ENCODE measurements at regions not wholly inside any gene's neighbourhood (a gene's known extent, or its start where the extent isn't known, plus 50 kb on each side); places are given as distances from the start of the nearest gene placed in this dataset.

GRCh38 chr13:50124536-50125303 is 109.5 kb downstream of the KCNRG start (continued):
- no peak; the same call in none of the 2 replicates for TF ChIP-seq PATZ1 (tag by site-specific recombination; IDR thresholded peaks at IDR 0.05)
- peak; percentile 40; the same call in 1 of the 2 replicates for TF ChIP-seq ZNF2 (tag by site-specific recombination; IDR thresholded peaks at IDR 0.05)
- TF ChIP-seq BCL11B (tag by site-specific recombination; IDR thresholded peaks at IDR 0.05; ENCODE audit: low read depth): peak; percentile 52; the same call in 1 of the 2 replicates
- TF ChIP-seq ZNF398 (tag by site-specific recombination; IDR thresholded peaks at IDR 0.05): peak; percentile 70
- TF ChIP-seq HOXC10 (CRISPR knock-in tag; IDR thresholded peaks at IDR 0.05): no peak
- TF ChIP-seq FEZF1 (tag by site-specific recombination; IDR thresholded peaks at IDR 0.05): no peak
- no peak for TF ChIP-seq KLF7 (tag by site-specific recombination; IDR thresholded peaks at IDR 0.05; ENCODE audit: borderline replicate concordance)
- TF ChIP-seq ZBTB26 (tag by site-specific recombination; optimal IDR thresholded peaks at IDR 0.05): peak; percentile 97
- no peak for TF ChIP-seq ZNF311 (tag by site-specific recombination; IDR thresholded peaks at IDR 0.05; ENCODE audit: borderline replicate concordance)
- no peak for TF ChIP-seq YY2 (tag by site-specific recombination; IDR thresholded peaks at IDR 0.05)
- no peak for TF ChIP-seq PRDM6 (tag by site-specific recombination; IDR thresholded peaks at IDR 0.05)
- no peak for TF ChIP-seq ZNF776 (tag by site-specific recombination; IDR thresholded peaks at IDR 0.05; ENCODE audit: borderline replicate concordance)
- no peak for TF ChIP-seq ZNF701 (tag by site-specific recombination; IDR thresholded peaks at IDR 0.05)
- no peak for TF ChIP-seq ZNF114 (tag by site-specific recombination; IDR thresholded peaks at IDR 0.05)
- TF ChIP-seq BCL6B (tag by site-specific recombination; IDR thresholded peaks at IDR 0.05): no peak
- TF ChIP-seq ZNF558 (tag by site-specific recombination; IDR thresholded peaks at IDR 0.05): no peak
- TF ChIP-seq INSM2 (tag by site-specific recombination; IDR thresholded peaks at IDR 0.05): 0 out of 2 replicates have a peak, but pooled peaks have one; percentile 15
- TF ChIP-seq ZFP37 (tag by site-specific recombination; IDR thresholded peaks at IDR 0.05): peak; percentile 39; the same call in 1 of the 2 replicates
- TF ChIP-seq ZNF214 (tag by site-specific recombination; IDR thresholded peaks at IDR 0.05; ENCODE audit: borderline replicate concordance): no peak
- TF ChIP-seq ZEB2 (tag by site-specific recombination; IDR thresholded peaks at IDR 0.05): peak; percentile 65
- TF ChIP-seq ZBTB49 (tag by site-specific recombination; IDR thresholded peaks at IDR 0.05; ENCODE audit: low read depth): no peak
- TF ChIP-seq RBAK (tag by site-specific recombination; IDR thresholded peaks at IDR 0.05): no peak
- no peak for TF ChIP-seq ZNF362 (tag by site-specific recombination; IDR thresholded peaks at IDR 0.05)
- TF ChIP-seq GLI4 (tag by site-specific recombination; IDR thresholded peaks at IDR 0.05): peak; percentile 84

Measured in HEK293 (cell line).